Spleen (tissue), 11 donors: ENCODE measurements at regions not wholly inside any gene's neighbourhood (a gene's known extent, or its start where the extent isn't known, plus 50 kb on each side); places are given as distances from the start of the nearest gene placed in this dataset.

ENCODE experiments used
- DNase-seq: peaks from one replicate; pipeline ENCODE4 v3.0.0-alpha.2; 2020
- H3K27ac ChIP-seq, 8 donors: fragments of 200-600 bp; sonication (generic) in 7 of 8; 1 replicate in 4 of 8; 2 replicates in 4 of 8; pipeline versions ENCODE4 v1.5.0 to v1.8.0; 2016 to 2021; ENCODE audit warnings: inconsistent platforms in 4 of 8, mild to moderate bottlenecking in 4 of 8, moderate library complexity in 1 of 8
- H3K27me3 ChIP-seq, 7 donors: fragments of 200-600 bp; sonication (generic) in 6 of 7; replicated peaks in 1 of 7; 1 replicate in 4 of 7; 2 replicates in 3 of 7; pipeline versions ENCODE4 v1.5.0 to v1.8.0; 2016 to 2021; ENCODE audit warnings: inconsistent platforms in 3 of 7, mild to moderate bottlenecking in 1 of 7
- H3K36me3 ChIP-seq, 6 donors: fragments of 200-600 bp; sonication (generic) in 5 of 6; 1 replicate in 4 of 6; 2 replicates in 2 of 6; pipeline versions ENCODE4 v1.5.0 to v1.8.0; 2016 to 2021; ENCODE audit warnings: inconsistent platforms in 2 of 6
- H3K4me1 ChIP-seq, 6 donors: fragments of 200-600 bp; sonication (generic) in 5 of 6; 1 replicate in 3 of 6; 2 replicates in 3 of 6; pipeline versions ENCODE4 v1.5.0 to v1.8.0; 2016 to 2021; ENCODE audit warnings: inconsistent platforms in 3 of 6
- H3K4me3 ChIP-seq, 8 donors: fragments of 200-600 bp; sonication (generic) in 7 of 8; 1 replicate in 4 of 8; 2 replicates in 4 of 8; pipeline versions ENCODE4 v1.5.0 to v1.8.0; 2016 to 2021; ENCODE audit warnings: inconsistent platforms in 4 of 8, mild to moderate bottlenecking in 4 of 8, moderate library complexity in 2 of 8
- H3K9me3 ChIP-seq, 8 donors: fragments of 200-600 bp; sonication (generic) in 7 of 8; 1 replicate in 4 of 8; 2 replicates in 4 of 8; pipeline versions ENCODE4 v1.5.0 to v1.8.0; 2016 to 2021; ENCODE audit warnings: inconsistent platforms in 4 of 8
- POLR2A ChIP-seq, 3 donors: fragments of 450-650 bp; IDR thresholded peaks; one replicate each; pipeline ENCODE4 v1.5.1; 2017; ENCODE audit warnings: antibody characterized with exemption in 3 of 3, mild to moderate bottlenecking in 1 of 3
- POLR2AphosphoS5 ChIP-seq, 3 donors: sonication (generic); formaldehyde crosslinking; IDR thresholded peaks; one replicate each; pipeline ENCODE4 v1.5.1; 2017; ENCODE audit warnings: antibody characterized with exemption in 3 of 3
- WGBS, 5 donors: extraction: QIAGEN DNeasy Blood & Tissue Kit in 3 of 5; methylation state at CpG; one replicate each; pipeline versions ENCODE4 v1.1.5 to v1.1.7; 2013 to 2018; 5-methylcytosine and 5-hydroxymethylcytosine counted together
- intact Hi-C: fragments of 100-400 bp; cut with DNase I; formaldehyde crosslinking; loops from one replicate; pipeline ENCODE4 v1.15.0; 2023; ENCODE audit warnings: low total_unique reads
- TF ChIP-seq, protein P1 (sequence below), 11 experiments: fragments of 200-600 bp in 7 of 11; fragments of 450-650 bp in 4 of 11; sonication (generic) in 4 of 11; IDR thresholded peaks in 8 of 11; conservative IDR thresholded peaks in 3 of 11; 1 replicate in 7 of 11; 2 replicates in 4 of 11; pipeline versions ENCODE4 v1.4.0 to v1.8.0; 2016 to 2021; ENCODE audit warnings: antibody characterized with exemption in 11 of 11, inconsistent platforms in 4 of 11, mild to moderate bottlenecking in 1 of 11
- donor health status: healthy with polysubstance abuse.
- donor health status: DM: no; HTN: no; CAD: no; lungs with moderate emphysema.
- donor health status: DM: no; HTN: no; CAD: no.
- donor health status: Bipolar disorder and iron deficiency.
- donor health status: healthy.
- donor health status: DM: no; HTN: no; CAD: no.
- donor health status: DM: yes; HTN: yes; CAD: no.

DNA sequence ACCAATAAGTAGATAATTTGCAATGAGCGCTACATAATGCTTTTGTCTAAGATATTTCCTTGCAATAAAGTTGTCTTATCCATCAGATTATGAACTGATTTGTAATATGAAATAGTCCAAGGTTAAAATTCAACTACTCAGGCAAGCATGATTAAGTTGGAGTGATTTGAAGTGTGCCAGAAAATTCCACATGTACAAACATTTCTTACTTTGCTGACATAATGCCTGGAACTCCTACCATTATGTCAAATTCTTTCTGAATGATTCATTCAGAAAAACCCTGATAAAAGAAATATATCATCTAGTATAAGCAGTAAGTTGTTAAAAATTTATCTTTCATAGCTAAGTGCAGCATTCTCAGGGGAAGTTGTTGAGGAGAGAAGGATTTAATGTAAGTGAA lies 87.3 kb downstream of the CBLN2 start:
- DNase-seq = no peak
- Histone ChIP-seq H3K4me3 (no peak overlapping the region), H3K4me1 (no peaks in the 10 kb centered on the region), H3K27ac (no peak overlapping the region), H3K27me3 (no peaks in the 10 kb centered on the region), H3K9me3 (peaks cover 0 to 16% (median 1%) of the 10 kb centered on the region in 8 donors), H3K36me3 (no peaks in the 10 kb centered on the region)
- intact Hi-C loops = no loop called here
- WGBS, 5 donors = 88 to 100% (median 90%) methylated on average over 1 of the region's 1 CpG
- TF ChIP-seq, protein P1, sequence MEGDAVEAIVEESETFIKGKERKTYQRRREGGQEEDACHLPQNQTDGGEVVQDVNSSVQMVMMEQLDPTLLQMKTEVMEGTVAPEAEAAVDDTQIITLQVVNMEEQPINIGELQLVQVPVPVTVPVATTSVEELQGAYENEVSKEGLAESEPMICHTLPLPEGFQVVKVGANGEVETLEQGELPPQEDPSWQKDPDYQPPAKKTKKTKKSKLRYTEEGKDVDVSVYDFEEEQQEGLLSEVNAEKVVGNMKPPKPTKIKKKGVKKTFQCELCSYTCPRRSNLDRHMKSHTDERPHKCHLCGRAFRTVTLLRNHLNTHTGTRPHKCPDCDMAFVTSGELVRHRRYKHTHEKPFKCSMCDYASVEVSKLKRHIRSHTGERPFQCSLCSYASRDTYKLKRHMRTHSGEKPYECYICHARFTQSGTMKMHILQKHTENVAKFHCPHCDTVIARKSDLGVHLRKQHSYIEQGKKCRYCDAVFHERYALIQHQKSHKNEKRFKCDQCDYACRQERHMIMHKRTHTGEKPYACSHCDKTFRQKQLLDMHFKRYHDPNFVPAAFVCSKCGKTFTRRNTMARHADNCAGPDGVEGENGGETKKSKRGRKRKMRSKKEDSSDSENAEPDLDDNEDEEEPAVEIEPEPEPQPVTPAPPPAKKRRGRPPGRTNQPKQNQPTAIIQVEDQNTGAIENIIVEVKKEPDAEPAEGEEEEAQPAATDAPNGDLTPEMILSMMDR (IDR thresholded peaks at IDR 0.05 in 8 of 11, conservative IDR thresholded peaks at IDR 0.05 in 3 of 11) = no peak
- no peak for TF ChIP-seq POLR2A (IDR thresholded peaks at IDR 0.05)
- no peak for TF ChIP-seq POLR2AphosphoS5 (IDR thresholded peaks at IDR 0.05)

DNA sequence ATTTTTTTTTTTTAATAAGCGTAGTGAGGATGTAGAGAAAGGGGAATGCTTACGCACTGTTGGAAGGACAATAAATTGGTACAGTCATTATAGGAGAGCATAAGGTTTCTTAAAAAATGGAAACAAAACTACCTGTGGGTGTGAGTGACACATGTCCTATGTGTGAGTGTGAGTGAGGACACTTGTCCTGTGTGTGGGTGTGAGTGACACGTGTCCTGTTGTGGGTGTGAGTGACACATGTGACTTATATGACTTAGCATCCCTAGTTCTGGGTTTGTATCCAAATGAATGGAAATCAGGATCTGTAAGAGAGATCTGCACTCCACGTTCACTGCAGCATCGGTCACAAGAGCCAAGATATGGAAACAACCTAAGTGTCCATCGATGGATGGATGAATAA lies 91.8 kb downstream of the CBLN2 start:
- intact Hi-C loops = no loop called here
- no peak for DNase-seq
- H3K4me3 ChIP-seq = no peak overlapping the region
- TF ChIP-seq, protein P1 (IDR thresholded peaks at IDR 0.05 in 8 of 11, conservative IDR thresholded peaks at IDR 0.05 in 3 of 11) = no peak
- TF ChIP-seq POLR2AphosphoS5 (IDR thresholded peaks at IDR 0.05) = no peak
- no peak for TF ChIP-seq POLR2A (IDR thresholded peaks at IDR 0.05)
- H3K4me1 ChIP-seq = no peaks in the 10 kb centered on the region
- no peaks in the 10 kb centered on the region for H3K27me3 ChIP-seq
- peaks cover 0 to 20% (median 2%) of the 10 kb centered on the region in 8 donors for H3K9me3 ChIP-seq
- no peaks in the 10 kb centered on the region for H3K36me3 ChIP-seq
- no peak overlapping the region for H3K27ac ChIP-seq
- 70 to 83% (median 76%) methylated on average over 6 of the region's 6 CpGs for WGBS, 5 donors

DNA sequence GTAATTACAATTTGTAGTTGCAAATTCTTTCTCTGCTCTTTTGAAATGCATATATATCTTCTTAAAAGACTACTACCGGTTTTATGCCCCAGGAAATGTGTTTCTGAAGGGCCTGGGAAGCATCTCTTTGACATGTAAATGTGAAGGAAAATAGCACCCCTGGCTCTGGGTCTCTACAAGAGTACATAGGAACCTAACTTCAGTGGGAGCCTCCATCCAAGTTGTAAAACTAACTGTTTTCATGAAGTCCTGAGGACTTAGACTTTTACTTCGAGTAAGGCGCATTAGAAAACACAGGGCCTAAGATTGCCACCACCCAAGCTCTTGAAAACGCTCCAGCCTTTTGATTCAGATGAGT lies 99.4 kb downstream of the CBLN2 start:
- DNase-seq = no peak
- Histone ChIP-seq H3K27ac (no peak overlapping the region), H3K36me3 (no peaks in the 10 kb centered on the region), H3K27me3 (no peaks in the 10 kb centered on the region), H3K9me3 (no peaks in the 10 kb centered on the region), H3K4me3 (no peak overlapping the region), H3K4me1 (no peaks in the 10 kb centered on the region)
- no peak for TF ChIP-seq POLR2AphosphoS5 (IDR thresholded peaks at IDR 0.05)
- TF ChIP-seq, protein P1 (IDR thresholded peaks at IDR 0.05 in 8 of 11, conservative IDR thresholded peaks at IDR 0.05 in 3 of 11) = no peak
- TF ChIP-seq POLR2A (IDR thresholded peaks at IDR 0.05) = no peak
- 39 to 66% (median 48%) methylated on average over 4 of the region's 4 CpGs for WGBS, 5 donors
- intact Hi-C loops = no loop called here

DNA sequence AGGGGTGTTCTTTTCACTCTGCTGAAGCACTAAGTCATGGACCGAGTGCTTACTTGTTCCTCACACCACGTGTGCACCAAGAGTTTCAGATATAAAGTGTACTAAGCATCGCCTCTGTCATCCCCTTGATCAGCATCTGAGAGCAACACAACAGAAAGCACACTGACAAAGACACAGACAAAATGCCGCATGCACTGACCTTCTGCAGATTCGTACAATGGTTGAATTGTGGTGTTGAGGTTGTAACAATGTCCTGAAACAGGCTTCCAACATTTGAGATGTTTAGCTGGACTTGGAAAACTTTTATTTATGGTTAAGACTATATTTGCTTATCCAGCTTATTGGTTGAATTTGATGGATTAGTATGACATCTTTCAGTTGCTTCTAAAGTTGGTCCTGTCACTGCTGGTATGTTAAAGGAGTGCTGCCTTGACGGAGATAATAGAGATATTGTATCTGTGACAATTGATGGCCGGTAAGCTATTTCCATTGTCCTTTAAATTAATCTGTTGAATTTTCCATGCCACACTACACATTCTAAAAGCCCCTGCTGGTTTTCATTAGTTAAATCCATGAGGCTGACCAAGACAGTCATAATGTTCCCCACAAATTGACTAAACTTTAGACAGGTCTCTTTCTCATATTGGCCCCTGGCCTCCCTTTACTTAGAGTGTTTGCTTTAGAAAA lies 99.9 kb downstream of the CBLN2 start:
- intact Hi-C loops = no loop called here
- 54 to 70% (median 59%) methylated on average over 7 of the region's 7 CpGs for WGBS, 5 donors
- TF ChIP-seq, protein P1 (IDR thresholded peaks at IDR 0.05 in 8 of 11, conservative IDR thresholded peaks at IDR 0.05 in 3 of 11) = no peak
- TF ChIP-seq POLR2A (IDR thresholded peaks at IDR 0.05) = no peak
- no peak for TF ChIP-seq POLR2AphosphoS5 (IDR thresholded peaks at IDR 0.05)
- H3K27me3 ChIP-seq = no peaks in the 10 kb centered on the region
- H3K9me3 ChIP-seq = no peaks in the 10 kb centered on the region
- no peak for DNase-seq
- H3K4me1 ChIP-seq = no peaks in the 10 kb centered on the region
- H3K27ac ChIP-seq = no peak overlapping the region
- H3K36me3 ChIP-seq = no peaks in the 10 kb centered on the region
- no peak overlapping the region for H3K4me3 ChIP-seq
